ENCODE measurements at regions not wholly inside any gene's neighbourhood (a gene's known extent, or its start where the extent isn't known, plus 50 kb on each side); places are given as distances from the start of the nearest gene placed in this dataset.

- intact Hi-C loops (cut with micrococcal nuclease): no loop called here
- no peak overlapping the region for H2AFZ ChIP-seq (ENCODE audit: low read length)
- H3K9me3 ChIP-seq (ENCODE audit: low read length): no peaks in the 10 kb centered on the region
- peaks cover 9% of the 10 kb centered on the region for H3K4me1 ChIP-seq (ENCODE audit: insufficient read depth, low read length)
- H3K9ac ChIP-seq (ENCODE audit: low read length): no peak overlapping the region
- TF ChIP-seq EZH2phosphoT487 (IDR thresholded peaks at IDR 0.05; ENCODE audit: borderline replicate concordance, low read length) (no peak), CTCF (conservative IDR thresholded peaks at IDR 0.05; ENCODE audit: low read depth, low read length) (no peak), EZH2 (IDR thresholded peaks at IDR 0.05; ENCODE audit: low read length, unreplicated experiment) (no peak)
- no peak overlapping the region; the same call in 1 of the 2 replicates for H3K27ac ChIP-seq (ENCODE audit: low read length)
- H3K4me2 ChIP-seq (ENCODE audit: low read length): peak overlapping the region; percentile 33
- ATAC-seq: peak; percentile 58
- no peaks in the 10 kb centered on the region for H4K20me1 ChIP-seq (ENCODE audit: low read length)
- no peaks in the 10 kb centered on the region for H3K79me2 ChIP-seq (ENCODE audit: low read length)
- H3F3A ChIP-seq (ENCODE audit: low read length, unreplicated experiment): no peaks in the 10 kb centered on the region
- no peaks in the 10 kb centered on the region for H3K36me3 ChIP-seq (ENCODE audit: low read depth, low read length)
- no peak overlapping the region for H3K4me3 ChIP-seq (ENCODE audit: low read length)
- no peaks in the 10 kb centered on the region for H3K27me3 ChIP-seq (ENCODE audit: low read length)
- peak; percentile 23 for DNase-seq
- no TSS peak for BruUV-seq (replicated peaks)
- CTCF ChIA-PET: interaction anchor here (1.0 kb wide), 1 partner anchor 10 kb away, joined by 5 read pairs; no protein-coding TSS in a partner anchor
- H3K9me2 ChIP-seq (replicated peaks; ENCODE audit: low read length): no peaks in the 10 kb centered on the region
- POLR2A ChIA-PET (ENCODE audit: unreplicated experiment): no interaction called here
Measured at GRCh38 chr10:90642136-90642535, 215.7 kb downstream of the HTR7 start.

GRCh38 chr10:90642650-90643049, 215.2 kb downstream of the HTR7 start:
- no peaks in the 10 kb centered on the region for H3K79me2 ChIP-seq (ENCODE audit: low read length)
- no peaks in the 10 kb centered on the region for H4K20me1 ChIP-seq (ENCODE audit: low read length)
- H3K4me3 ChIP-seq (ENCODE audit: low read length): no peak overlapping the region
- no peaks in the 10 kb centered on the region for H3K9me3 ChIP-seq (ENCODE audit: low read length)
- intact Hi-C loops (cut with micrococcal nuclease): no loop called here
- no peak overlapping the region for H3K9ac ChIP-seq (ENCODE audit: low read length)
- CTCF ChIA-PET: interaction anchor here (1.0 kb wide), 1 partner anchor 10 kb away, joined by 5 read pairs; no protein-coding TSS in a partner anchor
- no peaks in the 10 kb centered on the region for H3K27me3 ChIP-seq (ENCODE audit: low read length)
- H3K4me2 ChIP-seq (ENCODE audit: low read length): no peak overlapping the region
- BruUV-seq (replicated peaks): no TSS peak
- peaks cover 9% of the 10 kb centered on the region for H3K4me1 ChIP-seq (ENCODE audit: insufficient read depth, low read length)
- H2AFZ ChIP-seq (ENCODE audit: low read length): no peak overlapping the region
- POLR2A ChIA-PET (ENCODE audit: unreplicated experiment): no interaction called here
- no peaks in the 10 kb centered on the region for H3K36me3 ChIP-seq (ENCODE audit: low read depth, low read length)
- no peaks in the 10 kb centered on the region for H3F3A ChIP-seq (ENCODE audit: low read length, unreplicated experiment)
- H3K9me2 ChIP-seq (replicated peaks; ENCODE audit: low read length): no peaks in the 10 kb centered on the region
- TF ChIP-seq EZH2phosphoT487 (IDR thresholded peaks at IDR 0.05; ENCODE audit: borderline replicate concordance, low read length) (no peak), EZH2 (IDR thresholded peaks at IDR 0.05; ENCODE audit: low read length, unreplicated experiment) (no peak), CTCF (conservative IDR thresholded peaks at IDR 0.05; ENCODE audit: low read depth, low read length) (no peak)
- ATAC-seq (no peak), DNase-seq (no peak)
- H3K27ac ChIP-seq (ENCODE audit: low read length): no peak overlapping the region

- no peak overlapping the region for H3K4me2 ChIP-seq (ENCODE audit: low read length)
- H3K79me2 ChIP-seq (ENCODE audit: low read length): no peaks in the 10 kb centered on the region
- H3F3A ChIP-seq (ENCODE audit: low read length, unreplicated experiment): no peaks in the 10 kb centered on the region
- TF ChIP-seq CTCF (conservative IDR thresholded peaks at IDR 0.05; ENCODE audit: low read depth, low read length) (no peak), EZH2phosphoT487 (IDR thresholded peaks at IDR 0.05; ENCODE audit: borderline replicate concordance, low read length) (no peak), EZH2 (IDR thresholded peaks at IDR 0.05; ENCODE audit: low read length, unreplicated experiment) (no peak)
- no peak overlapping the region for H3K27ac ChIP-seq (ENCODE audit: low read length)
- H3K27me3 ChIP-seq (ENCODE audit: low read length): no peaks in the 10 kb centered on the region
- ATAC-seq (no peak), DNase-seq (no peak)
- H3K9ac ChIP-seq (ENCODE audit: low read length): no peak overlapping the region
- H3K9me3 ChIP-seq (ENCODE audit: low read length): no peaks in the 10 kb centered on the region
- no TSS peak for BruUV-seq (replicated peaks)
- H4K20me1 ChIP-seq (ENCODE audit: low read length): no peaks in the 10 kb centered on the region
- ChIA-PET POLR2A (ENCODE audit: unreplicated experiment) (no interaction called here), CTCF (interaction anchor here (0.6 kb wide), 1 partner anchor 21 kb away, joined by 4 read pairs; no protein-coding TSS in a partner anchor)
- no peaks in the 10 kb centered on the region for H3K36me3 ChIP-seq (ENCODE audit: low read depth, low read length)
- H3K9me2 ChIP-seq (replicated peaks; ENCODE audit: low read length): no peaks in the 10 kb centered on the region
- no peak overlapping the region for H2AFZ ChIP-seq (ENCODE audit: low read length)
- H3K4me3 ChIP-seq (ENCODE audit: low read length): no peak overlapping the region
- H3K4me1 ChIP-seq (ENCODE audit: insufficient read depth, low read length): peaks cover 9% of the 10 kb centered on the region
- intact Hi-C loops (cut with micrococcal nuclease): no loop called here
Measured at GRCh38 chr10:90644165-90644564, 213.7 kb downstream of the HTR7 start.
